Endodermal cell (in vitro differentiated cells): ENCODE measurements at regions not wholly inside any gene's neighbourhood (a gene's known extent, or its start where the extent isn't known, plus 50 kb on each side); places are given as distances from the start of the nearest gene placed in this dataset.
A peak's percentile ranks its signal among the peaks of the same experiment; 100 is the strongest.

Source experiments
- DNase-seq: peaks from one replicate; pipeline ENCODE4 v3.0.0-alpha.2; 2017
- H3K27ac ChIP-seq: 2 replicates; pipeline ENCODE4 v1.5.1; 2013; ENCODE audit warnings: mild to moderate bottlenecking, low read depth, low read length, moderate library complexity
- H3K27me3 ChIP-seq: 2 replicates; pipeline ENCODE4 v1.6.1; 2013; ENCODE audit warnings: mild to moderate bottlenecking, low read length, moderate library complexity; ENCODE audit not compliant: insufficient read depth, control insufficient read depth, poor library complexity, severe bottlenecking
- H3K36me3 ChIP-seq: 2 replicates; pipeline ENCODE4 v1.7.0; 2013; ENCODE audit warnings: mild to moderate bottlenecking, low read length, moderate library complexity; ENCODE audit not compliant: control insufficient read depth, insufficient read depth
- H3K4me1 ChIP-seq: one replicate; pipeline ENCODE4 v1.7.0; 2013; ENCODE audit warnings: low read length; ENCODE audit not compliant: control insufficient read depth, insufficient read depth
- H3K4me3 ChIP-seq: 2 replicates; pipeline ENCODE4 v1.5.1; 2013; ENCODE audit warnings: mild to moderate bottlenecking, low read length, moderate library complexity
- H3K9ac ChIP-seq: 2 replicates; pipeline ENCODE4 v1.6.1; 2013; ENCODE audit warnings: mild to moderate bottlenecking, low read length, moderate library complexity; ENCODE audit not compliant: poor library complexity, severe bottlenecking; ENCODE audit errors: extremely low read depth
- H3K9me3 ChIP-seq: 2 replicates; pipeline ENCODE4 v1.6.1; 2013; ENCODE audit warnings: mild to moderate bottlenecking, low read length, moderate library complexity; ENCODE audit not compliant: control insufficient read depth
- H3K27ac Mint-ChIP-seq: 2 replicates; pipeline ENCODE4 v1.8.0; 2020; ENCODE audit warnings: mixed read lengths
- H3K27me3 Mint-ChIP-seq: 2 replicates; pipeline ENCODE4 v1.8.0; 2021; ENCODE audit warnings: mild to moderate bottlenecking, mixed read lengths; ENCODE audit not compliant: insufficient read depth
- H3K36me3 Mint-ChIP-seq: 2 replicates; pipeline ENCODE4 v1.8.0; 2020; ENCODE audit warnings: low read depth, mixed read lengths
- H3K4me1 Mint-ChIP-seq: 2 replicates; pipeline ENCODE4 v1.8.0; 2020; ENCODE audit warnings: mixed read lengths
- H3K4me3 Mint-ChIP-seq: 2 replicates; pipeline ENCODE4 v1.8.0; 2020; ENCODE audit warnings: mild to moderate bottlenecking, moderate library complexity, mixed read lengths
- H3K9me3 Mint-ChIP-seq: 2 replicates; pipeline ENCODE4 v1.8.0; 2020; ENCODE audit warnings: mild to moderate bottlenecking, mixed read lengths
- CTCF ChIP-seq: fragments of 200-600 bp; sonication (generic); conservative IDR thresholded peaks from 2 replicates; pipeline ENCODE4 v1.5.0; 2021; ENCODE audit warnings: antibody characterized with exemption, mild to moderate bottlenecking
- WGBS, 2 experiments: methylation state at CpG; one replicate each; pipeline versions ENCODE4 v1.1.5 to v1.1.7; 2013; ENCODE audit warnings: missing lambda C conversion rate in 2 of 2, mixed read lengths in 1 of 2; ENCODE audit not compliant: insufficient coverage in 1 of 2, insufficient read length in 1 of 2; 5-methylcytosine and 5-hydroxymethylcytosine counted together

GRCh38 chr15:47985568-47985967 is 135.2 kb upstream of the SLC24A5 start:
- Mint-ChIP-seq H3K4me1 (peaks cover 16% of the 10 kb centered on the region), H3K9me3 (no peaks in the 10 kb centered on the region), H3K27me3 (no peaks in the 10 kb centered on the region), H3K27ac (no peak overlapping the region), H3K4me3 (no peak overlapping the region), H3K36me3 (no peaks in the 10 kb centered on the region)
- no peaks in the 10 kb centered on the region for H3K27me3 ChIP-seq
- no peaks in the 10 kb centered on the region for H3K9me3 ChIP-seq
- H3K4me3 ChIP-seq = no peak overlapping the region
- no peak for TF ChIP-seq CTCF
- H3K9ac ChIP-seq = no peak overlapping the region
- H3K27ac ChIP-seq = no peak overlapping the region
- DNase-seq = no peak
- whole genome bisulfite sequencing, 2 experiments = 96 to 100% methylated on average over 1 to 4 of the region's 4 CpGs
- peaks cover 5% of the 10 kb centered on the region for H3K4me1 ChIP-seq
- no peaks in the 10 kb centered on the region for H3K36me3 ChIP-seq

GRCh38 chr15:47987461-47987860 is 133.3 kb upstream of the SLC24A5 start:
- H3K9ac ChIP-seq = no peak overlapping the region
- Mint-ChIP-seq H3K4me1 (peaks cover 12% of the 10 kb centered on the region), H3K27me3 (no peaks in the 10 kb centered on the region), H3K36me3 (no peaks in the 10 kb centered on the region), H3K27ac (no peak overlapping the region), H3K4me3 (no peak overlapping the region), H3K9me3 (no peaks in the 10 kb centered on the region)
- 74 to 100% methylated on average over 2 to 4 of the region's 4 CpGs for WGBS, 2 experiments
- H3K4me3 ChIP-seq = no peak overlapping the region
- DNase-seq = no peak
- H3K36me3 ChIP-seq = no peaks in the 10 kb centered on the region
- peaks cover 5% of the 10 kb centered on the region for H3K4me1 ChIP-seq
- H3K27ac ChIP-seq = no peak overlapping the region
- H3K27me3 ChIP-seq = no peaks in the 10 kb centered on the region
- TF ChIP-seq CTCF = no peak
- no peaks in the 10 kb centered on the region for H3K9me3 ChIP-seq

- Histone ChIP-seq H3K36me3 (no peaks in the 10 kb centered on the region), H3K9ac (no peak overlapping the region), H3K4me3 (no peak overlapping the region), H3K27ac (no peak overlapping the region), H3K27me3 (no peaks in the 10 kb centered on the region), H3K4me1 (peaks cover 5% of the 10 kb centered on the region), H3K9me3 (no peaks in the 10 kb centered on the region)
- peak; percentile 86 for TF ChIP-seq CTCF
- Mint-ChIP-seq H3K36me3 (no peaks in the 10 kb centered on the region), H3K4me1 (peaks cover 11% of the 10 kb centered on the region), H3K9me3 (no peaks in the 10 kb centered on the region), H3K27me3 (no peaks in the 10 kb centered on the region), H3K4me3 (no peak overlapping the region), H3K27ac (no peak overlapping the region)
- DNase-seq = peak; percentile 58
- 58 to 61% methylated on average over 3 of the region's 3 CpGs for WGBS, 2 experiments
Measured at GRCh38 chr15:47987908-47988532, 132.8 kb upstream of the SLC24A5 start.
